ENCODE measurements at regions not wholly inside any gene's neighbourhood (a gene's known extent, or its start where the extent isn't known, plus 50 kb on each side); places are given as distances from the start of the nearest gene placed in this dataset.

DNA sequence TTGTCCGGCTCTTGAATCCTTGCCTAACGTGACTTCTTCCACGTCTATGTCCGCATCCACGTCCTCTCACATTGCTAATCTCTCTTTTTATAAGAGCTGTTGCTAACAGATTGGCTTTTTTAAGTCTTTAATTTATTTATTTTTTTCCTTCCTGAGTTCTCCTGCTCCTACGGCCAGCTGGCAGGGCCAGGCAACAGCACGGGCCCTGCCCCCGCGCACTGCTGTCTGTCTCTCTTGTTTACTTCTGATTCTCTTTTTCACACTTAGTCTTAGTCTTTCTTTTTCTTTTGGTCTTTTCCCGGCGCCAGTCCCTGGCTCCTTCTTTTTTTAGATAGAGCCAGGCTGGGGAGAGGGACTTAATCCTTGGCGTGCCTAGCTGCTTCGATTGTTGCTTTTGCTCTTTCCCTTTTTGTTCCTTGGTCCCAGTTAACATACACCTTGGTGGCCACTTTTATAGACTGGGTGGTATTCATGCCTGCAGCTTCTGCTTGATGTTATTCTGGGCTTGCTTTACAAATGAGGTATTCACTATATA is 53.2 kb upstream of the RBMX start:
- Histone ChIP-seq H3K27me3 (replicated peaks) (no peaks in the 10 kb centered on the region), H3K27ac (no peak overlapping the region), H3K36me3 (replicated peaks) (no peaks in the 10 kb centered on the region), H3K4me3 (ENCODE audit: low read depth, low read length) (no peak overlapping the region)
- DNase-seq, result no peak
- TF ChIP-seq, protein P1, sequence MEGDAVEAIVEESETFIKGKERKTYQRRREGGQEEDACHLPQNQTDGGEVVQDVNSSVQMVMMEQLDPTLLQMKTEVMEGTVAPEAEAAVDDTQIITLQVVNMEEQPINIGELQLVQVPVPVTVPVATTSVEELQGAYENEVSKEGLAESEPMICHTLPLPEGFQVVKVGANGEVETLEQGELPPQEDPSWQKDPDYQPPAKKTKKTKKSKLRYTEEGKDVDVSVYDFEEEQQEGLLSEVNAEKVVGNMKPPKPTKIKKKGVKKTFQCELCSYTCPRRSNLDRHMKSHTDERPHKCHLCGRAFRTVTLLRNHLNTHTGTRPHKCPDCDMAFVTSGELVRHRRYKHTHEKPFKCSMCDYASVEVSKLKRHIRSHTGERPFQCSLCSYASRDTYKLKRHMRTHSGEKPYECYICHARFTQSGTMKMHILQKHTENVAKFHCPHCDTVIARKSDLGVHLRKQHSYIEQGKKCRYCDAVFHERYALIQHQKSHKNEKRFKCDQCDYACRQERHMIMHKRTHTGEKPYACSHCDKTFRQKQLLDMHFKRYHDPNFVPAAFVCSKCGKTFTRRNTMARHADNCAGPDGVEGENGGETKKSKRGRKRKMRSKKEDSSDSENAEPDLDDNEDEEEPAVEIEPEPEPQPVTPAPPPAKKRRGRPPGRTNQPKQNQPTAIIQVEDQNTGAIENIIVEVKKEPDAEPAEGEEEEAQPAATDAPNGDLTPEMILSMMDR (IDR thresholded peaks at IDR 0.05; ENCODE audit: low read depth, low read length, missing control alignments), result no peak
- in situ Hi-C loops (cut with HindIII; ENCODE audit: low pct_ligation_motif_present, low sequenced_read_pairs), result no loop called here

DNA sequence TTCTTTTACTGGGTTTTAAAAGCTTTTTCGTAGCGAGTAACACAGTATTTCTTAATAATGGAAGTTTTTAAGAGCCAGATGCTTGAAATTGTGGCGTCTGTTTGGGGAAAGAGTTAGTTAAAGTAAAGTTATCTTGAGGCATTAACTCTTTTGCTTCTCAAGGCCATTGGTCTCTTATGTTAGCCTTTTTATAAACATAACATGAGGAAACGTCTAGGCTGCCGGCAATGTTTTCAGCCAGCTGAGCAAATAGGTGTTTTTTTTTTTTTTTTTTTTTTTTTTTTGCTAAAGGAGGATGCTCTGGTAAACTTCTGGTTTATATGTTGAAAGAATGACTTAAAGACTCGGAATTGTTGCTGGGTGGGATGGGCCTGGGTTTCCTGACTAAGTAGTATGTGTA is 51.1 kb upstream of the RBMX start:
- Histone ChIP-seq H3K27ac (no peak overlapping the region), H3K27me3 (replicated peaks) (no peaks in the 10 kb centered on the region), H3K36me3 (replicated peaks) (no peaks in the 10 kb centered on the region), H3K4me3 (ENCODE audit: low read depth, low read length) (no peak overlapping the region)
- in situ Hi-C loops (cut with HindIII; ENCODE audit: low pct_ligation_motif_present, low sequenced_read_pairs), result no loop called here
- DNase-seq, result no peak
- TF ChIP-seq, protein P1 (IDR thresholded peaks at IDR 0.05; ENCODE audit: low read depth, low read length, missing control alignments), result no peak
